GM19397 (cell line): ENCODE measurements at regions not wholly inside any gene's neighbourhood (a gene's known extent, or its start where the extent isn't known, plus 50 kb on each side); places are given as distances from the start of the nearest gene placed in this dataset.
"Not testable (repeated sequence)": the region's sequence is repeated elsewhere in the genome, so short reads cannot be mapped to it uniquely, and the experiment has no call there.

Experiments
- ATAC-seq: cut with Tn5 transposase; IDR thresholded peaks from one replicate; pipeline ENCODE4 v1.9.1; 2021; ENCODE audit warnings: mild to moderate bottlenecking, moderate library complexity; ENCODE audit not compliant: unreplicated experiment

GRCh38 chr2:57126410-57126809 lies 920.2 kb upstream of the VRK2 start:
- ATAC-seq: no peak

GRCh38 chr2:57139179-57139578 lies 907.4 kb upstream of the VRK2 start:
- ATAC-seq: no peak

GRCh38 chr2:57141269-57141668 lies 905.3 kb upstream of the VRK2 start:
- ATAC-seq: no peak

GRCh38 chr2:57146951-57147350 lies 899.7 kb upstream of the VRK2 start:
- no peak for ATAC-seq

GRCh38 chr2:57156231-57156924 lies 890.2 kb upstream of the VRK2 start:
- no peak for ATAC-seq

GRCh38 chr2:57160976-57161375 lies 885.6 kb upstream of the VRK2 start:
- ATAC-seq: no peak

GRCh38 chr2:57177176-57177575 lies 869.4 kb upstream of the VRK2 start:
- no peak for ATAC-seq

- ATAC-seq: no peak
Measured at GRCh38 chr2:57180042-57180567, 866.5 kb upstream of the VRK2 start.

- ATAC-seq: no peak
Measured at GRCh38 chr2:57180678-57181077, 865.9 kb upstream of the VRK2 start.

- no peak for ATAC-seq
Measured at GRCh38 chr2:57181315-57182038, 865.1 kb upstream of the VRK2 start.

GRCh38 chr2:57182916-57183315 lies 863.7 kb upstream of the VRK2 start:
- no peak for ATAC-seq

GRCh38 chr2:57185568-57185967 lies 861.0 kb upstream of the VRK2 start:
- no peak for ATAC-seq

- no peak for ATAC-seq
Measured at GRCh38 chr2:57190007-57190406, 856.6 kb upstream of the VRK2 start.

GRCh38 chr2:57199663-57200062 lies 846.9 kb upstream of the VRK2 start:
- ATAC-seq: no peak

- no peak for ATAC-seq
Measured at GRCh38 chr2:57204364-57204763, 842.2 kb upstream of the VRK2 start.

GRCh38 chr2:57205241-57205640 lies 841.4 kb upstream of the VRK2 start:
- ATAC-seq: no peak

- no peak for ATAC-seq
Measured at GRCh38 chr2:57207191-57207590, 839.4 kb upstream of the VRK2 start.

GRCh38 chr2:57209799-57210198 lies 836.8 kb upstream of the VRK2 start:
- no peak for ATAC-seq

GRCh38 chr2:57210855-57211254 lies 835.8 kb upstream of the VRK2 start:
- no peak for ATAC-seq

GRCh38 chr2:57217013-57217412 lies 829.6 kb upstream of the VRK2 start:
- no peak for ATAC-seq

- no peak for ATAC-seq
Measured at GRCh38 chr2:57218206-57218605, 828.4 kb upstream of the VRK2 start.

- ATAC-seq: not testable (repeated sequence)
Measured at GRCh38 chr2:57229706-57230105, 816.9 kb upstream of the VRK2 start.
